Loucy (cell line): ENCODE measurements at regions not wholly inside any gene's neighbourhood (a gene's known extent, or its start where the extent isn't known, plus 50 kb on each side); places are given as distances from the start of the nearest gene placed in this dataset.

Experiments
- H2AFZ ChIP-seq: fragments of 200-600 bp; sonication (generic); 2 replicates; pipeline ENCODE4 v1.6.0; 2016; ENCODE audit warnings: antibody characterized with exemption, mild to moderate bottlenecking, low read length, moderate library complexity
- H3F3A ChIP-seq: fragments of 200-600 bp; 2 replicates; pipeline ENCODE4 v1.6.0; 2016; ENCODE audit warnings: antibody characterized with exemption, low read depth, mild to moderate bottlenecking
- H3K27me3 ChIP-seq: fragments of 200-600 bp; sonication (generic); 2 replicates; pipeline ENCODE4 v1.6.1; 2014; ENCODE audit warnings: low read length, mild to moderate bottlenecking; ENCODE audit not compliant: insufficient read depth, poor library complexity, severe bottlenecking
- H3K36me3 ChIP-seq: fragments of 200-600 bp; sonication (generic); 2 replicates; pipeline ENCODE4 v1.6.1; 2016; ENCODE audit warnings: low read length; ENCODE audit not compliant: insufficient read depth
- H3K4me1 ChIP-seq: fragments of 200-600 bp; sonication (generic); 2 replicates; pipeline ENCODE4 v1.5.1; 2014; ENCODE audit warnings: low read length, mild to moderate bottlenecking; ENCODE audit not compliant: insufficient read depth, poor library complexity, severe bottlenecking
- H3K4me2 ChIP-seq: fragments of 200-600 bp; sonication (generic); 2 replicates; pipeline ENCODE4 v1.6.0; 2014; ENCODE audit warnings: antibody characterized with exemption, low read length, low read depth, mild to moderate bottlenecking; ENCODE audit not compliant: poor library complexity, severe bottlenecking
- H3K4me3 ChIP-seq: fragments of 200-600 bp; sonication (generic); 2 replicates; pipeline ENCODE4 v1.5.1; 2014; ENCODE audit warnings: low read length, mild to moderate bottlenecking, mixed read lengths; ENCODE audit not compliant: poor library complexity, severe bottlenecking
- H3K79me2 ChIP-seq: fragments of 200-600 bp; sonication (generic); 2 replicates; pipeline ENCODE4 v1.6.1; 2014; ENCODE audit warnings: low read length; ENCODE audit not compliant: insufficient read depth
- H3K9ac ChIP-seq: fragments of 200-600 bp; sonication (generic); 2 replicates; pipeline ENCODE4 v1.6.0; 2014; ENCODE audit warnings: mild to moderate bottlenecking, low read depth, low read length, moderate library complexity; ENCODE audit not compliant: poor library complexity, severe bottlenecking
- H3K9me2 ChIP-seq: fragments of 200-600 bp; sonication (generic); replicated peaks from 2 replicates; pipeline ENCODE4 v1.6.1; 2016; ENCODE audit warnings: low read depth, low read length, mixed read lengths
- H3K9me3 ChIP-seq: fragments of 200-600 bp; sonication (generic); 2 replicates; pipeline ENCODE4 v1.6.1; 2014; ENCODE audit warnings: mild to moderate bottlenecking, antibody characterized with exemption, low read length, low read depth; ENCODE audit not compliant: insufficient read depth
- H4K20me1 ChIP-seq: fragments of 200-600 bp; sonication (generic); 2 replicates; pipeline ENCODE4 v1.6.0; 2014; ENCODE audit warnings: antibody characterized with exemption, low read length, mild to moderate bottlenecking; ENCODE audit not compliant: insufficient read depth, poor library complexity, severe bottlenecking
- CTCF ChIP-seq: fragments of 200-600 bp; sonication (generic); conservative IDR thresholded peaks from 2 replicates; pipeline ENCODE4 v1.5.1; 2014; ENCODE audit warnings: mild to moderate bottlenecking, antibody characterized with exemption, low read length
- EZH2phosphoT487 ChIP-seq: fragments of 200-600 bp; IDR thresholded peaks from 2 replicates; pipeline ENCODE4 v1.6.1; 2018; ENCODE audit warnings: antibody characterized with exemption, mild to moderate bottlenecking, moderate library complexity, borderline replicate concordance

DNA sequence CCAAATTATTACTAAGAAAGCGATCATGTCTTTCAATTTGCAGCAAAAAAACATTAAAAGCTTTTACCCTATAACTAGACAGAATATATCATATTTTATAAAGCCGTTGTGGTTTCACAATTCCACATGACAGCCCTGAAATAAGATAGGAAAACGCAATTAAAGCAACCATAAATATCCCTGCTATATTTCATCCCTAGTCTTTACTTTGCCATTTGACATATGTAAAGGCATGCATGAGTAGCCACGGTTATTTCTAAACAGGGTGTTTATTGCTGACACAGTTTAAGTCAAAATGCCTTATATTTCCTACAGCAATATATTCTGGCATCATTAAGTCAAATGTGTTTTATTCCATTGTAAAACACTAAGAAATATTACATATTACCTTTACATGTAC, 239.9 kb downstream of the DSEL start:
- Histone ChIP-seq H3K79me2 (no peaks in the 10 kb centered on the region), H3K9ac (no peak overlapping the region), H4K20me1 (no peaks in the 10 kb centered on the region), H3K9me3 (no peaks in the 10 kb centered on the region), H3K36me3 (no peaks in the 10 kb centered on the region), H3K4me3 (no peak overlapping the region), H3K4me1 (peaks cover 10% of the 10 kb centered on the region), H2AFZ (no peak overlapping the region), H3K9me2 (no peaks in the 10 kb centered on the region), H3K27me3 (no peaks in the 10 kb centered on the region), H3K4me2 (no peak overlapping the region), H3F3A (no peaks in the 10 kb centered on the region)
- TF ChIP-seq CTCF: no peak
- TF ChIP-seq EZH2phosphoT487: no peak

DNA sequence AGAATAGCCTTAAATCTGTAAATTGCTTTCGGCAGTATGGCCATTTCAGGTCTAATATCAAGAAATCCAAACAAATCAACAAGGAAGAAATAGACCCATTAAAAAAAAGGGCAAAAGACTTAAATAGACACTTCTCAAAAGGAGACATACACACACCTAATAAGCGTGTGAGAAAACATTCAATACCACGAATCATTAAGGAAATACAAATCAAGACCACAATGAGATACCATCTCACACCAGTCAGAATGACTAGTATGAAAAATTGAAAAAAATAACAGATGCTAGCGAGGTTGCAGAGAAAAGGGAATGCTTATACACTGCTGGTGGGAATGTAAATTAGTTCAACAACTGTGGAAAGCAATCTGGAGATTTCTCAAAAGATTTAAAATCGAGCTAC, 243.2 kb downstream of the DSEL start:
- Histone ChIP-seq H4K20me1 (no peaks in the 10 kb centered on the region), H3K27me3 (peaks cover 15% of the 10 kb centered on the region), H3K9me2 (no peaks in the 10 kb centered on the region), H2AFZ (no peak overlapping the region), H3K79me2 (no peaks in the 10 kb centered on the region), H3K9ac (no peak overlapping the region), H3K4me1 (peaks cover 10% of the 10 kb centered on the region), H3K4me2 (peak overlapping the region; percentile 40), H3K4me3 (peak overlapping the region; percentile 2), H3F3A (no peaks in the 10 kb centered on the region), H3K9me3 (no peaks in the 10 kb centered on the region), H3K36me3 (no peaks in the 10 kb centered on the region)
- no peak for TF ChIP-seq CTCF
- TF ChIP-seq EZH2phosphoT487: no peak

DNA sequence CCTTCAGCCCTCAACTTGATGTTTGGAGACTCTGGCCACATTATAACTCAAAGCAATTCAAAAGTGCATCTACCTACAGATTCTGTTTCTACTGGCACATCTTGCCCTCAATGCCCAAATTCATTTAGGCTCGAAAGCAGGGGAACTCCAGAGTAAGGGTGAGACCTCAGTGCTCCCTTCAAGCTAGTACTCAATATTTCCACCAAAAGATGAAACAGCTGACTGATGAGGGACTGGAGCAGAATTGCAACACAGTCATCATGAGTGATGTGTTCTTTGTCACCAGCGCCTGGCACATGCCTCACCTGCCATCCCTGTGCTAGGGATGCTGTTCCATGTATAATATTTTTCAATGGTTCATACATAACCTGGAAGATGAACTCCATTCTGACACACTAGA, 247.3 kb downstream of the DSEL start:
- Histone ChIP-seq H3K4me3 (no peak overlapping the region), H3K9ac (no peak overlapping the region), H3K79me2 (no peaks in the 10 kb centered on the region), H3K9me2 (no peaks in the 10 kb centered on the region), H3K9me3 (no peaks in the 10 kb centered on the region), H3K36me3 (no peaks in the 10 kb centered on the region), H2AFZ (no peak overlapping the region), H3K4me1 (peaks cover 41% of the 10 kb centered on the region), H3K27me3 (peaks cover 19% of the 10 kb centered on the region), H4K20me1 (no peaks in the 10 kb centered on the region), H3F3A (0 out of 2 replicates have a peak, but pooled peaks cover 3% of the 10 kb centered on the region), H3K4me2 (no peak overlapping the region)
- TF ChIP-seq EZH2phosphoT487: no peak
- no peak for TF ChIP-seq CTCF
